ENCODE measurements at regions not wholly inside any gene's neighbourhood (a gene's known extent, or its start where the extent isn't known, plus 50 kb on each side); places are given as distances from the start of the nearest gene placed in this dataset.

GRCh38 chr2:129658430-129658829 lies 321.0 kb upstream of the RAB6C start:
- no peak overlapping the region for H3K4me3 ChIP-seq (ENCODE audit: low read depth, low read length)
- no peak for TF ChIP-seq CTCF (conservative IDR thresholded peaks at IDR 0.05; ENCODE audit: low read depth, low read length)
- DNase-seq (ENCODE audit: low read depth) = no peak

GRCh38 chr2:129661935-129662334 lies 317.5 kb upstream of the RAB6C start:
- TF ChIP-seq CTCF (conservative IDR thresholded peaks at IDR 0.05; ENCODE audit: low read depth, low read length) = no peak

GRCh38 chr2:129667577-129667976 lies 311.9 kb upstream of the RAB6C start:
- DNase-seq (ENCODE audit: low read depth) = no peak
- no peak overlapping the region for H3K4me3 ChIP-seq (ENCODE audit: low read depth, low read length)
- no peak for TF ChIP-seq CTCF (conservative IDR thresholded peaks at IDR 0.05; ENCODE audit: low read depth, low read length)

More at GRCh38 chr2:129661935-129662334, 317.5 kb upstream of the RAB6C start:
- peak; percentile 1 for DNase-seq (ENCODE audit: low read depth)
- no peak overlapping the region for H3K4me3 ChIP-seq (ENCODE audit: low read depth, low read length)

GRCh38 chr2:129672521-129672920 lies 306.9 kb upstream of the RAB6C start:
- no peak for TF ChIP-seq CTCF (conservative IDR thresholded peaks at IDR 0.05; ENCODE audit: low read depth, low read length)
- no peak overlapping the region for H3K4me3 ChIP-seq (ENCODE audit: low read depth, low read length)
- DNase-seq (ENCODE audit: low read depth) = no peak

GRCh38 chr2:129673234-129673633 lies 306.2 kb upstream of the RAB6C start:
- no peak overlapping the region for H3K4me3 ChIP-seq (ENCODE audit: low read depth, low read length)
- no peak for TF ChIP-seq CTCF (conservative IDR thresholded peaks at IDR 0.05; ENCODE audit: low read depth, low read length)
- DNase-seq (ENCODE audit: low read depth) = no peak

- TF ChIP-seq CTCF (conservative IDR thresholded peaks at IDR 0.05; ENCODE audit: low read depth, low read length) = no peak
Observed at GRCh38 chr2:129673847-129674711, 305.4 kb upstream of the RAB6C start.

GRCh38 chr2:129678751-129679150 lies 300.7 kb upstream of the RAB6C start:
- no peak for TF ChIP-seq CTCF (conservative IDR thresholded peaks at IDR 0.05; ENCODE audit: low read depth, low read length)
- DNase-seq (ENCODE audit: low read depth) = no peak

More at GRCh38 chr2:129673847-129674711, 305.4 kb upstream of the RAB6C start:
- no peak for DNase-seq (ENCODE audit: low read depth)
- no peak overlapping the region for H3K4me3 ChIP-seq (ENCODE audit: low read depth, low read length)

More at GRCh38 chr2:129678751-129679150, 300.7 kb upstream of the RAB6C start:
- H3K4me3 ChIP-seq (ENCODE audit: low read depth, low read length) = no peak overlapping the region

Data from choroid plexus epithelial cell (primary cell).